ENCODE measurements at regions not wholly inside any gene's neighbourhood (a gene's known extent, or its start where the extent isn't known, plus 50 kb on each side); places are given as distances from the start of the nearest gene placed in this dataset.

DNA sequence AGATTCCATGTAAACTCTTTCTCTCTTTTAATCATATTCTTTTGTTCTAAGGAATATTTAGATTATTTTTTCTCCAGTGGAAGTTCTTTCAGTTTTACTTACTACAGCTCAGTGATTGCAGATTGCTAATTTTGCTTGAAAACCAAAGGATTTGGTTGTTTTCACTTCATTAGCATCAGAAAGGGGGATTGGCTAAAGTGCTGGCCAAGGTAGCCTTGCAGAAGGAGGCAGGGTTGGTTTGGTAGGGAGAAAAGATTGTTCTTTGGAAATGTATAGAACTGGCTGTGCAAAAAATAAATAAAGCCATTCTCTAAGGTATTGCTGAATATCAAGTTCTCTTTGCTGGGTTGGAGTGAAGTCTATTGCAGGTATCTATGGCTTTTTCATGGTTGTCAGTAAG lies 92.6 kb downstream of the FAT3 start (continued):
- no peak for TF ChIP-seq MBD1 (CRISPR knock-in tag; IDR thresholded peaks at IDR 0.05)
- TF ChIP-seq DLX4 (CRISPR knock-in tag; IDR thresholded peaks at IDR 0.05) = no peak
- TF ChIP-seq NFE2 (IDR thresholded peaks at IDR 0.05; ENCODE audit: low read depth) = no peak
- no peak for TF ChIP-seq TFAM (CRISPR knock-in tag; conservative IDR thresholded peaks at IDR 0.05)
- TF ChIP-seq, protein P1, sequence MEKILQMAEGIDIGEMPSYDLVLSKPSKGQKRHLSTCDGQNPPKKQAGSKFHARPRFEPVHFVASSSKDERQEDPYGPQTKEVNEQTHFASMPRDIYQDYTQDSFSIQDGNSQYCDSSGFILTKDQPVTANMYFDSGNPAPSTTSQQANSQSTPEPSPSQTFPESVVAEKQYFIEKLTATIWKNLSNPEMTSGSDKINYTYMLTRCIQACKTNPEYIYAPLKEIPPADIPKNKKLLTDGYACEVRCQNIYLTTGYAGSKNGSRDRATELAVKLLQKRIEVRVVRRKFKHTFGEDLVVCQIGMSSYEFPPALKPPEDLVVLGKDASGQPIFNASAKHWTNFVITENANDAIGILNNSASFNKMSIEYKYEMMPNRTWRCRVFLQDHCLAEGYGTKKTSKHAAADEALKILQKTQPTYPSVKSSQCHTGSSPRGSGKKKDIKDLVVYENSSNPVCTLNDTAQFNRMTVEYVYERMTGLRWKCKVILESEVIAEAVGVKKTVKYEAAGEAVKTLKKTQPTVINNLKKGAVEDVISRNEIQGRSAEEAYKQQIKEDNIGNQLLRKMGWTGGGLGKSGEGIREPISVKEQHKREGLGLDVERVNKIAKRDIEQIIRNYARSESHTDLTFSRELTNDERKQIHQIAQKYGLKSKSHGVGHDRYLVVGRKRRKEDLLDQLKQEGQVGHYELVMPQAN (IDR thresholded peaks at IDR 0.05; ENCODE audit: borderline replicate concordance) = no peak
- no peak for TF ChIP-seq ZNF134 (CRISPR knock-in tag; conservative IDR thresholded peaks at IDR 0.05)
- TF ChIP-seq ZBTB49 (CRISPR knock-in tag; IDR thresholded peaks at IDR 0.05; ENCODE audit: borderline replicate concordance) = no peak

Measured in K562 (cell line).